Spleen (tissue), 11 donors: ENCODE measurements at regions not wholly inside any gene's neighbourhood (a gene's known extent, or its start where the extent isn't known, plus 50 kb on each side); places are given as distances from the start of the nearest gene placed in this dataset.

ENCODE experiments used
- DNase-seq: peaks from one replicate; pipeline ENCODE4 v3.0.0-alpha.2; 2020
- H3K27ac ChIP-seq, 8 donors: fragments of 200-600 bp; sonication (generic) in 7 of 8; 1 replicate in 4 of 8; 2 replicates in 4 of 8; pipeline versions ENCODE4 v1.5.0 to v1.8.0; 2016 to 2021; ENCODE audit warnings: inconsistent platforms in 4 of 8, mild to moderate bottlenecking in 4 of 8, moderate library complexity in 1 of 8
- H3K27me3 ChIP-seq, 7 donors: fragments of 200-600 bp; sonication (generic) in 6 of 7; replicated peaks in 1 of 7; 1 replicate in 4 of 7; 2 replicates in 3 of 7; pipeline versions ENCODE4 v1.5.0 to v1.8.0; 2016 to 2021; ENCODE audit warnings: inconsistent platforms in 3 of 7, mild to moderate bottlenecking in 1 of 7
- H3K36me3 ChIP-seq, 6 donors: fragments of 200-600 bp; sonication (generic) in 5 of 6; 1 replicate in 4 of 6; 2 replicates in 2 of 6; pipeline versions ENCODE4 v1.5.0 to v1.8.0; 2016 to 2021; ENCODE audit warnings: inconsistent platforms in 2 of 6
- H3K4me1 ChIP-seq, 6 donors: fragments of 200-600 bp; sonication (generic) in 5 of 6; 1 replicate in 3 of 6; 2 replicates in 3 of 6; pipeline versions ENCODE4 v1.5.0 to v1.8.0; 2016 to 2021; ENCODE audit warnings: inconsistent platforms in 3 of 6
- H3K4me3 ChIP-seq, 8 donors: fragments of 200-600 bp; sonication (generic) in 7 of 8; 1 replicate in 4 of 8; 2 replicates in 4 of 8; pipeline versions ENCODE4 v1.5.0 to v1.8.0; 2016 to 2021; ENCODE audit warnings: inconsistent platforms in 4 of 8, mild to moderate bottlenecking in 4 of 8, moderate library complexity in 2 of 8
- H3K9me3 ChIP-seq, 8 donors: fragments of 200-600 bp; sonication (generic) in 7 of 8; 1 replicate in 4 of 8; 2 replicates in 4 of 8; pipeline versions ENCODE4 v1.5.0 to v1.8.0; 2016 to 2021; ENCODE audit warnings: inconsistent platforms in 4 of 8
- POLR2A ChIP-seq, 3 donors: fragments of 450-650 bp; IDR thresholded peaks; one replicate each; pipeline ENCODE4 v1.5.1; 2017; ENCODE audit warnings: antibody characterized with exemption in 3 of 3, mild to moderate bottlenecking in 1 of 3
- POLR2AphosphoS5 ChIP-seq, 3 donors: sonication (generic); formaldehyde crosslinking; IDR thresholded peaks; one replicate each; pipeline ENCODE4 v1.5.1; 2017; ENCODE audit warnings: antibody characterized with exemption in 3 of 3
- WGBS, 5 donors: extraction: QIAGEN DNeasy Blood & Tissue Kit in 3 of 5; methylation state at CpG; one replicate each; pipeline versions ENCODE4 v1.1.5 to v1.1.7; 2013 to 2018; 5-methylcytosine and 5-hydroxymethylcytosine counted together
- intact Hi-C: fragments of 100-400 bp; cut with DNase I; formaldehyde crosslinking; loops from one replicate; pipeline ENCODE4 v1.15.0; 2023; ENCODE audit warnings: low total_unique reads
- TF ChIP-seq, protein P1 (sequence below), 11 experiments: fragments of 200-600 bp in 7 of 11; fragments of 450-650 bp in 4 of 11; sonication (generic) in 4 of 11; IDR thresholded peaks in 8 of 11; conservative IDR thresholded peaks in 3 of 11; 1 replicate in 7 of 11; 2 replicates in 4 of 11; pipeline versions ENCODE4 v1.4.0 to v1.8.0; 2016 to 2021; ENCODE audit warnings: antibody characterized with exemption in 11 of 11, inconsistent platforms in 4 of 11, mild to moderate bottlenecking in 1 of 11
- donor health status: healthy with polysubstance abuse.
- donor health status: DM: no; HTN: no; CAD: no; lungs with moderate emphysema.
- donor health status: DM: no; HTN: no; CAD: no.
- donor health status: Bipolar disorder and iron deficiency.
- donor health status: healthy.
- donor health status: DM: no; HTN: no; CAD: no.
- donor health status: DM: yes; HTN: yes; CAD: no.

DNA sequence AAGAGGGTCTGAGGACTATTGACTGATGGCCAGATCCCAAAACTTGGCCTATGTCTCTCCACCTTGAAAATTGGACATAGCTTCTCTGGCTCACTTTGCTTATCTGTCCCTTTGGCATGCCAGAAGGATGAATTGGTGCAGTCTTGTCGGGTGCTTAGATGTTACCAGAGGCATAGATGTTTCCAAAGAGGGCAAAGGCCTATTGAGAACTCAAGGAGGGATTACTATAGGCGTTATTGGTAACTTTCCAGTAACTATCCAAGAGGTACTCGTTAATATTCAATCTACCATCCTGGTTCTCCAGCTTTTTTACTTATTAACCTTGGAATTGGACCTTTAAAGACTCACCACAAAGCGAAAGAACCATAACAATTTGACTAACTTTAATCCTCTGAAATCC is 368.3 kb upstream of the ESRRG start:
- Histone ChIP-seq H3K4me3 (no peak overlapping the region), H3K27me3 (peaks cover 0 to 32% (median 6%) of the 10 kb centered on the region in 7 donors), H3K27ac (no peak overlapping the region), H3K4me1 (peaks cover 0 to 10% (median 0%) of the 10 kb centered on the region in 6 donors), H3K9me3 (no peaks in the 10 kb centered on the region), H3K36me3 (no peaks in the 10 kb centered on the region)
- no peak for TF ChIP-seq POLR2A (IDR thresholded peaks at IDR 0.05)
- TF ChIP-seq, protein P1, sequence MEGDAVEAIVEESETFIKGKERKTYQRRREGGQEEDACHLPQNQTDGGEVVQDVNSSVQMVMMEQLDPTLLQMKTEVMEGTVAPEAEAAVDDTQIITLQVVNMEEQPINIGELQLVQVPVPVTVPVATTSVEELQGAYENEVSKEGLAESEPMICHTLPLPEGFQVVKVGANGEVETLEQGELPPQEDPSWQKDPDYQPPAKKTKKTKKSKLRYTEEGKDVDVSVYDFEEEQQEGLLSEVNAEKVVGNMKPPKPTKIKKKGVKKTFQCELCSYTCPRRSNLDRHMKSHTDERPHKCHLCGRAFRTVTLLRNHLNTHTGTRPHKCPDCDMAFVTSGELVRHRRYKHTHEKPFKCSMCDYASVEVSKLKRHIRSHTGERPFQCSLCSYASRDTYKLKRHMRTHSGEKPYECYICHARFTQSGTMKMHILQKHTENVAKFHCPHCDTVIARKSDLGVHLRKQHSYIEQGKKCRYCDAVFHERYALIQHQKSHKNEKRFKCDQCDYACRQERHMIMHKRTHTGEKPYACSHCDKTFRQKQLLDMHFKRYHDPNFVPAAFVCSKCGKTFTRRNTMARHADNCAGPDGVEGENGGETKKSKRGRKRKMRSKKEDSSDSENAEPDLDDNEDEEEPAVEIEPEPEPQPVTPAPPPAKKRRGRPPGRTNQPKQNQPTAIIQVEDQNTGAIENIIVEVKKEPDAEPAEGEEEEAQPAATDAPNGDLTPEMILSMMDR (IDR thresholded peaks at IDR 0.05 in 8 of 11, conservative IDR thresholded peaks at IDR 0.05 in 3 of 11), result no peak
- no peak for TF ChIP-seq POLR2AphosphoS5 (IDR thresholded peaks at IDR 0.05)
- 80 to 92% (median 82%) methylated on average over 4 of the region's 4 CpGs for WGBS, 5 donors
- DNase-seq, result no peak
- intact Hi-C loops, result no loop called here

DNA sequence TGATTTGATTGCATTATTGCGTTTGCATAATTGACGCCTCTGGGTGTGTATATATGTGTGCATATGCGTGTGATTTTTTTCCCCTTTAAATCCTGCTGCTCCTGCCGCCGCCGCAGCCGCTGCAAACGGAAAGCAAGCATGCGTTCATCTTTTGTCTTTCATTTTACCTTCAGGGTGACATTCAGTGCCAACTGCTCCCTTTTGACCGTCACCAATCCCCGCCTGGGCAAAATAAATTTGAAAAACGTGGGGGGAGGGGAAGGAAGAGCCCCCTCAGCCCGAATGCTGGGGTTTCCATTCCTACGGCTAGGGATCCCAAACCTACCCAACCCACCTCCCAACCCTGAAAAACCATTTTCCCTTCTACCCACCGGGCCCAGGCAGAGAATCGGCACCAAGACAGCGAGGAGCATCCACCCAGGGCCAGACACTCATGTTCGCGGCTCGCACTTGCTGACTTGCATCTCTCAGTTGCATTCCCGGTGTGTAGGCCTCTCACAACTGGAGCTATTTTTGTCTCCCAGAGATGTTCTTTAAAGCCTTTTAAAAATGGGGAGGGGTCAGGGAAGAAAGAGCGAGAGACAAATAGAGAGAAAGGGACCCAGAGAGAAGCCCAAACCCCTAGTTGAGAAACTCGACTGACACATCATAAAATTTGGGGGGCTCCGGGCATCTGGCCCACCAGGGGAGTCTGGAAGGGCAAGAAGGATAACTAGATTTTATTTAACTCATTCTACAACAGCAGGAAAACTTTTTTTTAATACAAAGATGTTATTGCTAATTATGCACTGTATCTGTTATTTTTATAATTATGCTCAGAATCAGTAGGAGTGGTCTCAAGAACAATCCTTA is 367.1 kb upstream of the ESRRG start:
- Histone ChIP-seq H3K27me3 (peaks cover 0 to 32% (median 6%) of the 10 kb centered on the region in 7 donors), H3K4me3 (peak overlapping the region; percentile 18 to 67 (median 28)), H3K4me1 (peaks cover 0 to 10% (median 0%) of the 10 kb centered on the region in 6 donors), H3K27ac (peak overlapping the region in 2 of 8 donors; percentile 11 to 78), H3K36me3 (no peaks in the 10 kb centered on the region), H3K9me3 (no peaks in the 10 kb centered on the region)
- TF ChIP-seq, protein P1 (IDR thresholded peaks at IDR 0.05 in 8 of 11, conservative IDR thresholded peaks at IDR 0.05 in 3 of 11), result no peak
- TF ChIP-seq POLR2AphosphoS5 (IDR thresholded peaks at IDR 0.05) (no peak), POLR2A (IDR thresholded peaks at IDR 0.05) (no peak)
- intact Hi-C loops, result no loop called here
- DNase-seq, result no peak
- WGBS, 5 donors, result 22 to 31% (median 26%) methylated on average over 24 of the region's 24 CpGs

DNA sequence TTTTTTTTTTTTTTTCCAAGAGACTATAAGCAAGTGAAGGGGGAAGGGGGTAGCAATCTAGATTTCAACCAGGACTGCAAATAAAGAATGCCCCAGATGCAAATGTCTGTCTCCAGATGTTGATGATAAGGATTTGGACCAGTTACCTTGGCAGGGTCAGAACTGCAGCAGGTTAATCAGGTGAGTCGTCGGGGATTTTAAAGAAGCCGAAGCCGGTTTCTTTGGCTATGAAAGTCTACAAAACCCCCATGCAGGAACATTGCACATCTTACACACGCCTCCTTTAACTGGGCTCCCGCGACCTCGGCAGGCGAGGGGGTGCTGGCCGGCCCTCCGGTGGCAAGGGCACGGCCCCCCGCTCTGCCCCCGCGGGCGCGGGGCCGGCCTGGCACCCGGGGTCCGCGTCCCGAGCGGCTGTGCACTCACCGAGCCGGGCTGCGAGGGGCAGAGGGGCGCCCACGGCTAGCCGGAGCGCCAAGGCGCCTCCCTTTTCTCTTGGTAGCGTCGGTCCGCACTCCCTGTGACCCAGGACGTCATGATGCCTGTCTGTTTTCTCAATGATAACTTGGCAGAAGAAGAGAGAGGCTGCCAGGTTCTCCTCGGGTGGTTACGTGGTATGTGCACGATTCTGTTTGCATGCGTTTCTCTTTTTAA is 366.3 kb upstream of the ESRRG start:
- 1 to 3% (median 2%) methylated on average over 31 to 39 of the region's 39 CpGs for WGBS, 5 donors
- no peak for DNase-seq
- H3K4me1 ChIP-seq, result peaks cover 0 to 10% (median 0%) of the 10 kb centered on the region in 6 donors
- no peaks in the 10 kb centered on the region for H3K36me3 ChIP-seq
- TF ChIP-seq, protein P1 (IDR thresholded peaks at IDR 0.05 in 8 of 11, conservative IDR thresholded peaks at IDR 0.05 in 3 of 11), result no peak
- TF ChIP-seq POLR2A (IDR thresholded peaks at IDR 0.05) (no peak), POLR2AphosphoS5 (IDR thresholded peaks at IDR 0.05) (no peak)
- no peaks in the 10 kb centered on the region for H3K9me3 ChIP-seq
- H3K27ac ChIP-seq, result peak overlapping the region in 6 of 8 donors; percentile 5 to 78 (median 42)
- intact Hi-C loops, result no loop called here
- H3K4me3 ChIP-seq, result peak overlapping the region; percentile 18 to 67 (median 28)
- peaks cover 0 to 32% (median 6%) of the 10 kb centered on the region in 7 donors for H3K27me3 ChIP-seq
